NCI-H1694 (cell line): ENCODE measurements at regions not wholly inside any gene's neighbourhood (a gene's known extent, or its start where the extent isn't known, plus 50 kb on each side); places are given as distances from the start of the nearest gene placed in this dataset.
A peak's percentile ranks its signal among the peaks of the same experiment; 100 is the strongest.
"Not testable (repeated sequence)": the region's sequence is repeated elsewhere in the genome, so short reads cannot be mapped to it uniquely, and the experiment has no call there.

Experiments used
- DNase-seq: peaks from one replicate; lab custom pipeline; 2025; lab: John Stamatoyannopoulos, UW

DNA sequence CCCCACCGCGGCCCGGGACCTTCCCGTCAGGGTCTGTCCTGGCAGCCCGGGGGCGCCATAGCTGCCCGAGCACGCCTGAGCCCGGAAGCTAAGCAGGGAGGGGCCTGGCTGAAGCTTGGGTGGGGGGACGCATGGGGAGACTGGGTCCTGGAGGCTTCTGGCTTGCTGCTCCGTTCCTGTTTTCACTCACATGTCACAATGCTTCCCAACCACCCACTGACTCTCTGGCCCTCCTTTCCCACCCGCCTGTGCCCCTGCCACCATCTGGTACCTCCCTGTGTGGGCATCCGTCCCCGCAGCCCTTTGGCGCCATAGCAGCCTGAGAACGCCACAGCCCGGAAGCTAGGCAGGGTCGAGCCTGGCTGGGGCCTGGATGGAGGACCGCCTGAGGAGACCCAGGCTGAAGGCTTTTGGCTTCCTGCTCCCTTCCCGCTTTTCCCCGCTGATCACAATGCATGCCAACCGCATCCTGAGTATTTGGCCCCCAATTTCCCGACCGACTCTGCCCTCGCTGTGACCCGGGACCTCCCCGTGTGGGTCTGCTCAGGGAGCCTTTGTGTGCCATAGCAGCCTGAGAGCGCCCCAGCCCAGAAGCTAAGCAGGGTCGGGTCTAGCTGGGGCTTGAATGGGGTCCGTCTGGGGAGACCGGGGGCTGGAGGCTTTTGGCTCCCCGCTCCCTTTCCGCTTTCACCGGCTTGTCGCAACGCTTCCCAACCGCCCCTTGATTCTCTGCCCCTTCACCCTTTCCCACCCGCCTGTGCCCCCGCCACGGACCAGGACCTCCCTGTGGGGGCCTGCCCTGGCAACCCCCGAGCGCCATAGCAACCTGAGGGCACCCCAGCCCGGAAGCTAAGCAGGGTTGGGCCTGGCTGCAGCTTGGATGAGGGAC lies 2290.1 kb downstream of the TP53TG3F start:
- no peak for DNase-seq

DNA sequence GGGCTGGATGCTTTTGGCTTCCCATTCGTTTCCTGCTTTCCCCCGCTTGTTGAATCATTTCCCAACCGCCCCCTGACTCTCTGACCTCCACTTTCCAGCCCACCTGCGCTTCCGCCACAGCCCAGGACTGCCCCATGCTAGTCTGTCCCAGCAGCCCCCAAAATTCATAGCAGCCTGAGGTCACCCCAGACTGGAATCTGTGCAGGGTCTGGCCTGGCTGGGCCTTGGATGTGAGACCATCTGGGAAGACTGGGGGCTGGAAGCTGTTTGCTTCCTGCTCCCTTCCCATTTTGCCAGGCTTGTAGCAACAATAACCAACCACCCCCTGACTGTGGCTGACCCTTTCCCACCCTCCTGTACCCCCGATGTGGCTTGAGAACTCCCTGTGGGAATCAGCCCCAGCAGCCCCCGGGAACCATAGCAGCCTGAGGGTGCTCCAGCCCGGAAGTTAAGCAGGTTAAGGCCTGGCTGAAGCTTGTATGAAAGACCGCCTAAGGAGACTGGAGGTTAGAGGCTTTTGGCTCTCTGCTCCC lies 2290.8 kb downstream of the TP53TG3F start:
- no peak for DNase-seq

DNA sequence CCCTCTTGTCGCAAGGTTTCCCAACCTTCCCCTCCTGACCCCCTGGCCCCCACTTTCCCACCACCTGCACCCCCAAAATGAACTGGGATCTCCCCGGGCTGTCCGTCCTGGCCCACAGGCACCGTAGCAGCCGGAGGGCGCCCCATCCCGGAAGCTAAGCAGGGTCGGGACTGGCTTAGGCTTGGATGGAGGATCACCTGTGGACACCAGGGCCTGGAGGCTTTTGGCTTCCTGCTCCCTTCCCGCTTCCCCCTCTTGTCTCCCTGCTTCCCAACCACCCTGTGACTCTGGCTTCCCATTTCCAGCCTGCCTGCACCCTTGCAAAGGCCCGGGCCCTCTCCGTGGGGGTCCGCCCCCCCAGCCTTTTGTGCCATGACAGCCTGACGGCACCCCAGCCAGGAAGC lies 2291.3 kb downstream of the TP53TG3F start:
- no peak for DNase-seq

DNA sequence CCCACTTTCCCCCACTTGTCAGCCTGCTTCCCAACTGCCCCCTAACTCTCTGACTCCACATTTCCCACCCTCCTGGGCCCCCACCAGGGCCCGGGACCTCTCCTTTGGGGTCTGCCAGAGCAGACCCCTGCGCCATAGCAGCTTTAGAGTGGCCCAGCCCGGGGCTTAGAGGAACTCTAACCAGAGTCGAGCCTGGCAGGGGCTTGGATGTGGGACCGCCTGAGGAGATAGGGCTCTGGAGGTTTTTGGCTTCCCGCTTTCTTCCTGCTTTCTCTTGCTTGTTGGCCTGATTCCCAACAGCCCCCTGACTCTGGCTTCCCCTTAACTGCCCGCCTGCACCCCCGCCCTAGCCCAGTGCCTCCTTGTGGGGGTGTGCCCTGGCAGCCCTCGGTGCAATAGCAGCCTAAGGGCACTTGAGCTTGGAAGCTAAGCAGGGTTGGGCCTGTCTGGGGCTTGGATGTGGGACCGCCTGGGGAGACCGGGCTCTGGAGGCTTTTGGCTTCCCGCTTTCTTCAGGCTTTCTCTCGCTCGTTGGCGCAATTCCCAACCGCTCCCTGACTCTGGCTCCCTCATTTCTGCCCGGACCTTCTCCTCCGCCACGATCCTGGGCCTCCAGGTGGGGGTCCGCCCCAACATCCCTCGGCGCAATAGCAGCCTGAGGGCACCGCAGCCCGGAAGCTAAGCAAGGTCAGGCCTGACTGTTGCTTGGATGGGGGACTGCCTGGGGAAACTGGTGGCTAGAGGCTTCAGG lies 2292.0 kb downstream of the TP53TG3F start:
- no peak for DNase-seq

- no peak for DNase-seq
Observed at GRCh38 chr16:35752012-35752772, 2292.8 kb downstream of the TP53TG3F start.

DNA sequence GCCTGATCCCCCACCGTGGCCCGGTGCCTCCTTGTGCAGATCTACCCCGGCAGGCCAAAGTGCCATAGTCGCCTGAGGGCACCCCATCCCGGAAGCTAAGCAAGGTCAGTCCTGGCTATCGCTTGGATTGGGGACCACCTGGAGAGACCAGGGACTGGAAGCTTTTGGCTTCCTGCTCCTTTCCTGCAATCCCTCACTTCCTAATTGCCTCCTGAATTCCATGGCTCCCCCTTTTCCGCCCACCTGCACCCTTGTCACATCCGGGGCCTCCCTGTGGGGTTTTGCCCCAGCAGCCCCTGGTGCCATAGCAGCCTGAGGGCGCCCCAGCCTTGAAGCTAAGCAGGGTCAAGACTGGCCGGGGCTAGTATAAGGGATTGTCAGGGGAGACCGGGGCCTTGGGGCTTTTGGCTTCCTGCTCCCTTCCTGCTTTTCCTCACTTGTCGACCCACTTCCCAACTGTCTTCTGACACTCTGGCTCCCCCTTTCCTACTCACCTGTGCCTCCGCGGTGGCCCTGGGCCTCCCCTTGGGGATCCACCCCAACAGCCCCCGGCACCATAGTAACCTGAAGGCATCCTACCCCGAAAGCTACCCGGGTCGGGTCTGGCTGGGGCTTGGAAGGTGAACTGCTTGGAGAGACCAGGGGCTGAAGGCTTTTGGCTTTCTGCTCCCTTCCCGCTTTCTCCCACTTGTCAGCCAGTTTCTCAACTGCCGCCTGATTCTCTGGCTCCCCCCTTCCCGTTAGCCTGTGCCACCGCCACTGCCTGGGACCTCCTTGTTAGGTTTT lies 2293.6 kb downstream of the TP53TG3F start:
- DNase-seq = no peak

- DNase-seq = no peak
Observed at GRCh38 chr16:35753559-35754390, 2294.4 kb downstream of the TP53TG3F start.

- DNase-seq = no peak
Observed at GRCh38 chr16:35754391-35755369, 2295.3 kb downstream of the TP53TG3F start.

GRCh38 chr16:35788381-35788780 lies 2329.0 kb downstream of the TP53TG3F start:
- DNase-seq = no peak

- no peak for DNase-seq
Observed at GRCh38 chr16:35792516-35793285, 2333.3 kb downstream of the TP53TG3F start.

DNA sequence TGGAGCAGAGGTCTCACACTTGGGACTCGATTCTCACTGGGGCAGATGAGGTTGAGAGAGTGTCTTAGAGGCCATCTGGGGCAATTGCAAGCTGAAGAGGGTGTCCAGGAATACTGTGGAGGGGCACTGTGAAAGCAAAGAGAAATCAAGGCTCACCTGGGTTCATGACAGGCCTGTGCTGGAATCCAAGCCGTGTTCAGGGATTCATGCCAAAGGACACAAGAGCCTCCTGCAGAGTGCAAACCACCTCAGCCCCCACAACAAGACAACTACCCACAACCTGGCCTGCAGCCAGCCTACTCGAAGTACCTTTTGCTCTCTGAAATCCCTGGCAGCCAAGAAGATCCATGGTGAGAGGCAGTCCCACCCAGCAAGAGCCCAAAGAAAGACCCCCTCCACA lies 2334.2 kb downstream of the TP53TG3F start:
- no peak for DNase-seq

DNA sequence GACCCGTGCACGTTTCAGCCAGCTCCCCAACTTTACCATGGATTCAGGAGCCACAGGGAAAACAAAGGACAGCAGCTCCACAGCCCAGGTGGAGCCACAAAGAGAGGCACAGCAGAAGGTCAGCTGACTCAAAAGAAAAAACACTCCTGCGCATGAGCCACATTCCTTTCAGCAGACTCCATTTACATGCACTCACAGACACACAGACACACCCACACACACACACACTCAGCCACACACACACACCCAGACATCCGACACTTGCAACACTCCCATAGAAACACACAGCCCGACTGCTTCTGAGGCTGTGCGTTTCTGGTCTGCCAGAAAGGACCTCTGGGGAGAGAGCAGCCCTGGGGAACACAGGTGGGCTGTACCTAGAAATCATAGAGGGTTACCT lies 2335.5 kb downstream of the TP53TG3F start:
- DNase-seq = no peak

GRCh38 chr16:35795361-35796029 lies 2336.1 kb downstream of the TP53TG3F start:
- DNase-seq = peak; percentile 36

DNA sequence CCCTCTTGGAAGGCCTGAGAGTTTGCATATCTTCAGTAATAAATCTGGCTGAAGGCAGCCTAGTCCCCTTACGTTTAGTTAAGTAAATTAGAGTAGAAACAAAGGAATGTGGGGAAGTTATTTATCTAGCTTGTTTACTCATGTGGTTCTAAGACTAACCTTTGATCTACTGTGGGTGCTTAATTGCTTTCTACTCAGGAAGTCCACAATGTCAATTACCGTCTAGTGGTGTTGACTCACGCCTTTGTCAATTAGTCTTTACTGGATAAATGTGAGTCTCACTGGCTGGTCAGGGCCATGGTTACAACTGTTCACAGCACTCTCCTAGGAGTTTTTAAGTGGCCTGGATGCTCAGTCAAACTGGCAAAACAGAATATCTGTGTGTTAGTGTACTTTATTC lies 2338.4 kb downstream of the TP53TG3F start:
- DNase-seq = no peak

DNA sequence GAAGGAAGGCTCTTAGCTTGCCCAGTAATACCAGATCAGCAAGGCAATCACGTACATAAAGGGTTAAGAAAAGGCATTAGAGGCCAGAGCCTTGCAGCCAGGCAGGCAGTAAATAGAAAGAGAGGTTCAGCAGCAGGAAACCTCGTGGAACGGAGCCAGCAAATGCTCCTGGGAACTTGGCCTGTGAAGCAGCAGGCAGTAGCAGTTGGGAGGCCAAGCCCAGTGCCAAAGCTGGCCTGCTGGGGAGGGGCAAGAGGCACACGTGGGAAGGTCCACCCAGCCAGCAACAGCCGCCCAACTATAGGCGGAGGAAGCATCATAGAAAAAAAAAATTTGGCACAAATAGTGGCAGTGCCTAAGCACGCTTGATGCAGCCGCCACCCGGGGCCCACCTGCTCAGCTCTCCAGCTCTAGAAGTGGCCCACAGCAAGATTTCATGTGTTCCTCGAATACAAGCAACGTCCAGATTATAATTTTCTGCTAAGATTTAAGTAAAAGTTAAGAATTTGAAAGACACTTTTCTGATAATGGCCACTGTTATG lies 2339.5 kb downstream of the TP53TG3F start:
- peak; percentile 93 for DNase-seq

- DNase-seq = not testable (repeated sequence)
Observed at GRCh38 chr16:35804465-35804864, 2345.1 kb downstream of the TP53TG3F start.

DNA sequence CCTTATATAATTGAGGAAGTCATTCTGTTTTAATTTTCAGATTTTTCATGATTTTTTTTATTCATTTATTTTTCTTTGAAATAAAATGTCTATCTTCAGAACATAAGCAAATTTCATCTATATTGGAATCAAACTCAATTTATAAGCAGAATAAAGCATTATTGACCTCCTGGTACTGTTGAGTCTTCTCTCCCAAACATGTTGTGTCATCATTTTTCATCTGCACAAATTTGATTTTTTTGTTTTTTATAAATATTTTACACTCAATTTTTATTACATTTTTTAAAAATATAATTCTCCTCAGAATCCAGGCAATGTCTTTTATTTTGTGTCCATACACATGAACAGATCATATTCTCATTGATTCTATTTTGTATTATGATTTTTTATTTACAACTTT lies 2363.9 kb downstream of the TP53TG3F start:
- DNase-seq = no peak

- no peak for DNase-seq
Observed at GRCh38 chr16:35841632-35842031, 2382.2 kb downstream of the TP53TG3F start.
